Stimulated activated CD4-positive, alpha-beta T cell treated with anti-CD3 and anti-CD28 coated beads, Interleukin-12 subunit alpha, Interleukin-12 subunit beta, amount 100 ng/mL, for 24 hours (primary cell): ENCODE measurements at regions not wholly inside any gene's neighbourhood (a gene's known extent, or its start where the extent isn't known, plus 50 kb on each side); places are given as distances from the start of the nearest gene placed in this dataset.
"Not testable (repeated sequence)": the region's sequence is repeated elsewhere in the genome, so short reads cannot be mapped to it uniquely, and the experiment has no call there.

Source experiments
- DNase-seq, 2 experiments: peaks; one replicate each; pipeline ENCODE4 v3.0.0-alpha.2; 2020; ENCODE audit warnings: low read depth in 2 of 2

DNA sequence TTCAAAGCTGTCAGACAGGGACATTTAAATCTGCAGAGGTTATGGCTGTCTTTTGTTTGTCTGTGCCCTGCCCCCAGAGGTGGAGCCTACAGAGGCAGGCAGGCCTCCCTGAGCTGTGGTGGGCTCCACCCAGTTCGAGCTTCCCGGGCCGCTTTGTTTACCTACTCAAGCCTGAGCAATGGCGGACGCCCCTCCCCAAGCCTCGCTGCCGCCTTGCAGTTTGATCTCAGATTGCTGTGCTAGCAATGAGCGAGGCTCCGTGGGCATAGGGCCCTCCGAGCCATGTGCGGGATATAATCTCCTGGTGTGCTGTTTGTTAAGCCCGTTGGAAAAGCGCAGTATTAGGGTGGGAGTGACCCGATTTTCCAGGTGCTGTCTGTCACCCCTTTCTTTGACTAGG, 787.0 kb upstream of the CRIM1 start:
- not testable (repeated sequence) for DNase-seq

DNA sequence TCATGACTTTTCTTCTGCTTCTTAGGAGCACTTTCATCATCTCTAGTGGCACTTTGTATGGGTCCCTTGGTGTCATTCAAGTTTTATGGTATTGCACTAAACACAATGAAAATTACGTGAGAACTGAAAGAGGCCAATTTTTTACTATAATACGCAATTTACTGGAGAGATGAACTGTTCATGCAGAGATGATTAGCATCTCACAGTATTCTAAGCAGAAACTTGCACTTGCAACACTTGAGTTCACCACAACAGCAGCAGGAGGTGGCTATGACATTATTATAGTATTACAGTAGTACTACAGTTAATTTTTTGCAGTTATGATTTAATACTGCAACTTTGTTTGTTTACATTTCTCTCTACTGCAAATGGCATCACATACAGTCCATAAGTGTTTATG, 793.1 kb upstream of the CRIM1 start:
- no peak for DNase-seq

GRCh38 chr2:35548171-35548570, 807.4 kb upstream of the CRIM1 start:
- no peak for DNase-seq

DNA sequence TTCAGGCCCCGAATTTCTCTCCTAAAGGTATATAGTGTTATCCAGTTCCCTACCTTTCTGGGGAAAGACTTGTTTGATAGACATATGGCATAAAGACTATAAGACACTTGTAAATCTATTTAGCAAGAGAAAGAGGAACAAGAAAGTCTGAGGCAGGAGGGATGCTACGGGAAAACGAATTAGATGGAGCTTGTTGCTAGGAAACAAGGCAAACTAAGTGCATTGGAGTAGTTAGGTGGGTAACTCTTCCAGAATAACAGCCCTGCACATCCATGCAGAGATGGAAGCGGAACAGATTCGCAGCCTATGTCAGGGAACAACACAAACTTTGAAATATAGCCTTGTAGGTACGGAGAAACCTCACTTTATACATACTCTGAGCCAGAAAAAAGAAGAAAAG, 810.3 kb upstream of the CRIM1 start:
- no peak for DNase-seq

DNA sequence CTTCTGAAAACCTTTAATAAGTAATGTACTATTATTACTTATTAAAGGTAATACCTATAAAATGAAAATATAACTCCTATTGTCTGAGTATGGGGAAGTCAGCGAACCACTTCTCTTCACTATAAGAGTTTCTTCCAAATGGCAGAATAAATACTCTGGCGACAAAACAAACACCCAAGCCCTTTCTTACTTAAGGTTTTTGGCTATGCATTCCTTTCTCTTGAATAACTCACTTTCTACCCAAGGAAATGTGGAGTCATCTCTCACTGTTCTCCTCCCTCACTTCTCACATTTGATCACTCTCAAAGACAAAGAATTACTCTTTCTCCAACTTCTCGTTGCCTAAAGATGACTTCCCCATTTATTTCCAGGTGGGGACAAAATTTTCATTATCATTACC, 816.8 kb upstream of the CRIM1 start:
- no peak for DNase-seq

- no peak for DNase-seq
These were observed 824.9 kb upstream of the CRIM1 start for GRCh38 chr2:35530615-35531135.

DNA sequence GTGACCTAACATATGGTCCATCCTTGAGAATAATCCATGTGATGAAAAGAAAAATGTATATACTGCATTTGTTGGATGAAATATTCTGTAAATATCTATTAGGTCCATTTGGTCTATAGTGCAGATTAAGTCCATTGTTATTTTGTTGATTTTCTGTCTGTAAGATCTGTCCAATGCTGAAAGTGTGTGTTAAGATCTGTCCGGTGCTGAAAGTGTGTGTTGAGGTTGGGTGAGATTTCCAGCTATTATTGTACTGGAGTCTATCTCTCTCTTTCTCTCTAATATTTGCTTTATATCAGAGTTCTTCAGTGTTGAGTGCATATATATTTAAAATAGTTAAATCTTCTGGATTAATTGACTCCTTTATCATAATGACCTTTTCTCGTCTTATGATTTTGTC, 828.8 kb upstream of the CRIM1 start:
- no peak for DNase-seq

DNA sequence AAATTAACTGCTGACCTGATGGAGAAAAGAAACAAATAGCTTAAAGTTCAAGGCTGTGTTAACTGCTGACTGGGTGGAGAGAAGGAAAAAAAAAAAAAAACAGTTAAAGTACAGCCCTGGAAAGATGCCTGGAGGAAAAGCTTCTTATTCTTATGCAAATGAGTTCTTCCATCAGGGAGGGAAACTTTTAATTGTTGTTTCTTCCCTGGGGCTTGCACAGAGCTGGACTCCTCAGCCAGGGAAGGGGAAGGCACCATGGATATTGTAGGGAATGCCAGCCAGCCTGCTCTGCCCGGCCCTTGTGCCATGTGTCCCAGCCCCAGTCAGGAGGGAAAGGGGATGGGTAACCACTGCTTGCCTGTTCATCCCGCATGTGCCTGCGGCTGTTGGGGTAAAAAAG, 833.1 kb upstream of the CRIM1 start:
- no peak for DNase-seq

GRCh38 chr2:35510636-35511035, 844.9 kb upstream of the CRIM1 start:
- DNase-seq: no peak

- DNase-seq: no peak
These were observed 847.0 kb upstream of the CRIM1 start for GRCh38 chr2:35508601-35509000.

GRCh38 chr2:35504419-35504818, 851.2 kb upstream of the CRIM1 start:
- DNase-seq: no peak

GRCh38 chr2:35503738-35504199, 851.8 kb upstream of the CRIM1 start:
- DNase-seq: no peak

DNA sequence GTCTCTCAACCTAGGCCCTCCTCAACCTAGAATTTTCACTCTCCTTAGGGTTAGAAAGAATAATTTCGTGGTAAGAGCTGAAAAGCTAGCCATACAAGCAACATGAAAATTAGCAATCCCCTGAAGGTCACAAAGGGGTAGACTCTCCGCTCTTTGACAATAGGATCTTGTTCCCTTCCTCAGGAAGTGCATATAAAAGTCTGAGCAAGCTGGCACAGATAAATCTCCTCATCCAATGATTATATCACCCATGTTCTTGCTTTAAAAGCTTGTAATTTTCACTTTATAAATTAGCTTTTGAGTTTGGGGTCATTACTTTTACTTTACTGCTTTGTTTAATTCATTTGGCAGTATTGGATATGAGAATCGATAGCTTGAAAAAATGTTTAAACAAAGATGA, 852.3 kb upstream of the CRIM1 start:
- no peak for DNase-seq

DNA sequence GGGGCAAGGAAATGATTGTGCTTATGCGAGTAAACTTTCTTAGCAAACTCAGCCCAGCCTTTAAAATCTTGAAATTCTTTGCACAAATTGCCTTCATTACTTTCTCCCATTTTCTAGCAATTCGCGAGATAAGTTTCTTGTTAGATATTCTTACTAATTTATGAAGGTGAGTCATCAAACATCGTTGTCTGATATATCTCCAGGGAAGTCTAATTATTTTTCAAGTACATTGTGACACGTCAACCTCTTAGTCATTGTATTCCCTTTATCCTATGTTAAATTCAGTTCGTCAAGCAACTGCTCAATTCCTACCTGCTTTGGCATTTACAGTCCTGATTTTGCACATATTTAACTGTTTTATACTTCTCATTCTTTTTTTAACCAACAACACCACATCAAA, 854.5 kb upstream of the CRIM1 start:
- DNase-seq: no peak

DNA sequence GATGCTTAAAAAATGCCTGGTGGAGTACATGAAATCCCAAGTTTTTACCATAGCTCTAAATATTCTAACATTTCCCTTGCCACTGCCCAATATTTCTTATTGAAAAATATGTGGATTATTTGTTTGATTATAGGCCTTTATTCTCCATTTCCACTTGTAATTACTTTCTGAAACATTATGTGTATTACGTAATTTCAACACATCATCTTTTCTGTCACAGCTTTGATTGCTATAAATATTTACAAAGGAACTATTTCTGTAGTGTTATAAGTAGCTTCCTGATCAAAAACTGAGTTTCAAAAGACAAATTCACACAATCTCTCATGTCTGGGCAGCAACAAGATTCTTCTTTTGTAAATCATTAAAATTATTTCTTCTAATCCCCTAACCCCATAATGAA, 859.6 kb upstream of the CRIM1 start:
- DNase-seq: no peak

DNA sequence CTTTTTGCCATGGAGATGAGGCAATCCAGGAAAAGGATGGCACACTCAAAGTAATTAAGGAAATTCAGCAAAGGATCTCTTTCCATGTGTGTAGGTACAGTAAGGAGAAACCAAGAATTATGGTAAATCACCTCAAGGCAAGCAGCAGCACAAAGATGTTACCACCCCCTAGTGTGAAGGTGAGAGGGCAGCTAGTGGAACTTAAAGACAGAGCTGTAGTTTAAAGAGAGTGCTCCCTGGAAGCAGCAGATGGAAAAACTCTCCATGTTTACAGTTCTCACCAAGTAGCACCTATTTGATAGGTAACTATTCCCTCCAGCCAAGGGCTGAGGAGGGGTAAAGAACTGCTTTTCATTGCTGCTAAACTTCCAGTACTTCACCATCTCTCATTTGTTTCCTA, 860.4 kb upstream of the CRIM1 start:
- DNase-seq: no peak

- not testable (repeated sequence) for DNase-seq
These were observed 877.5 kb upstream of the CRIM1 start for GRCh38 chr2:35478121-35478520.

GRCh38 chr2:35468245-35468644, 887.3 kb upstream of the CRIM1 start:
- no peak for DNase-seq

- DNase-seq: no peak
These were observed 891.6 kb upstream of the CRIM1 start for GRCh38 chr2:35463805-35464596.

- no peak for DNase-seq
These were observed 893.2 kb upstream of the CRIM1 start for GRCh38 chr2:35462226-35462998.

GRCh38 chr2:35461406-35461805, 894.2 kb upstream of the CRIM1 start:
- no peak for DNase-seq

- DNase-seq: no peak
These were observed 900.5 kb upstream of the CRIM1 start for GRCh38 chr2:35454966-35455638.
